CD4-positive, alpha-beta T cell treated with Interleukin-10 for 1 hour (primary cell): ENCODE measurements at regions not wholly inside any gene's neighbourhood (a gene's known extent, or its start where the extent isn't known, plus 50 kb on each side); places are given as distances from the start of the nearest gene placed in this dataset.

Experiments used
- DNase-seq: peaks from one replicate; pipeline ENCODE4 v3.0.0-alpha.2; 2020

GRCh38 chr4:128380306-128380705 lies 92.7 kb upstream of the PGRMC2 start:
- no peak for DNase-seq

- DNase-seq: no peak
These were observed 92.2 kb upstream of the PGRMC2 start for GRCh38 chr4:128379860-128380259.

GRCh38 chr4:128378668-128379067 lies 91.1 kb upstream of the PGRMC2 start:
- DNase-seq: no peak

GRCh38 chr4:128376958-128377357 lies 89.3 kb upstream of the PGRMC2 start:
- no peak for DNase-seq

- no peak for DNase-seq
These were observed 88.7 kb upstream of the PGRMC2 start for GRCh38 chr4:128376303-128376702.

- DNase-seq: no peak
These were observed 86.0 kb upstream of the PGRMC2 start for GRCh38 chr4:128373628-128374027.

GRCh38 chr4:128371876-128372275 lies 84.3 kb upstream of the PGRMC2 start:
- DNase-seq: no peak

GRCh38 chr4:128371001-128371777 lies 83.6 kb upstream of the PGRMC2 start:
- no peak for DNase-seq

GRCh38 chr4:128366212-128366611 lies 78.6 kb upstream of the PGRMC2 start:
- no peak for DNase-seq

GRCh38 chr4:128364565-128364964 lies 77.0 kb upstream of the PGRMC2 start:
- DNase-seq: no peak

- no peak for DNase-seq
These were observed 76.4 kb upstream of the PGRMC2 start for GRCh38 chr4:128363966-128364365.

- DNase-seq: no peak
These were observed 75.1 kb upstream of the PGRMC2 start for GRCh38 chr4:128362760-128363159.

- DNase-seq: no peak
These were observed 71.8 kb upstream of the PGRMC2 start for GRCh38 chr4:128359422-128359821.

- no peak for DNase-seq
These were observed 71.3 kb upstream of the PGRMC2 start for GRCh38 chr4:128358913-128359279.

GRCh38 chr4:128358231-128358912 lies 70.8 kb upstream of the PGRMC2 start:
- DNase-seq: no peak

- no peak for DNase-seq
These were observed 69.7 kb upstream of the PGRMC2 start for GRCh38 chr4:128357286-128357685.

GRCh38 chr4:128355305-128355704 lies 67.7 kb upstream of the PGRMC2 start:
- DNase-seq: no peak

GRCh38 chr4:128354205-128354821 lies 66.7 kb upstream of the PGRMC2 start:
- DNase-seq: no peak

- no peak for DNase-seq
These were observed 66.2 kb upstream of the PGRMC2 start for GRCh38 chr4:128353791-128354190.

GRCh38 chr4:128351502-128351901 lies 63.9 kb upstream of the PGRMC2 start:
- DNase-seq: no peak

- no peak for DNase-seq
These were observed 62.9 kb upstream of the PGRMC2 start for GRCh38 chr4:128350449-128351045.

GRCh38 chr4:128349921-128350320 lies 62.3 kb upstream of the PGRMC2 start:
- DNase-seq: no peak

GRCh38 chr4:128347930-128348660 lies 60.5 kb upstream of the PGRMC2 start:
- no peak for DNase-seq
